ENCODE measurements at regions not wholly inside any gene's neighbourhood (a gene's known extent, or its start where the extent isn't known, plus 50 kb on each side); places are given as distances from the start of the nearest gene placed in this dataset.

DNA sequence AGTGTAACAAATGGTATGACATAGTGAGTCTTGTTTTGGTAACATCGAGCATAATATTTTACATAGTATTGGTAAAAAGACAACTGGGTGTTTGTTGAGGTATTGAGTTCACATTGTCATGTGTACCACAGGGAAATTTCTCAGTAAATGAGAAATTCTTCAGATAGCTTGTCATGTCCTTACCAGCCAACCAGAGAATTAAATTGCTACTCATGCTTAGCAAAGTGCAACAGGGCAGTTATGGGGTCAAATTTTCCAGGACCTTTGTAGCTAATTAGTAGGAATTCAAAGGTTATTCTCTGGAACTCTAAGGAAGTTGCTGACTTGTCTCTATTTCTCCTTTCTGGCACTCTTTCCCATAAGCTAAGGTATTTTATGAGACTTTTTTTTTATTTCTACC is 595.7 kb downstream of the EFNA5 start:
- H3K4me3 ChIP-seq (ENCODE audit: low read length in 3 of 3), result no peak overlapping the region
- H3K4me1 ChIP-seq (ENCODE audit: control insufficient read depth in 3 of 3, insufficient read depth in 3 of 3, low read length in 3 of 3), result no peaks in the 10 kb centered on the region
- no peaks in the 10 kb centered on the region for H3K27me3 ChIP-seq (ENCODE audit: control insufficient read depth in 3 of 3, insufficient read depth in 3 of 3, low read length in 3 of 3)
- H3K36me3 ChIP-seq (ENCODE audit: control insufficient read depth in 3 of 3, insufficient read depth in 3 of 3, low read length in 3 of 3), result no peaks in the 10 kb centered on the region
- H3K9me3 ChIP-seq (ENCODE audit: control insufficient read depth in 3 of 3, low read length in 3 of 3), result no peaks in the 10 kb centered on the region
- no peak overlapping the region for H3K9ac ChIP-seq (ENCODE audit: low read depth in 1 of 3, low read length in 3 of 3)
- no peak overlapping the region for H3K27ac ChIP-seq (ENCODE audit: low read depth, low read length)

DNA sequence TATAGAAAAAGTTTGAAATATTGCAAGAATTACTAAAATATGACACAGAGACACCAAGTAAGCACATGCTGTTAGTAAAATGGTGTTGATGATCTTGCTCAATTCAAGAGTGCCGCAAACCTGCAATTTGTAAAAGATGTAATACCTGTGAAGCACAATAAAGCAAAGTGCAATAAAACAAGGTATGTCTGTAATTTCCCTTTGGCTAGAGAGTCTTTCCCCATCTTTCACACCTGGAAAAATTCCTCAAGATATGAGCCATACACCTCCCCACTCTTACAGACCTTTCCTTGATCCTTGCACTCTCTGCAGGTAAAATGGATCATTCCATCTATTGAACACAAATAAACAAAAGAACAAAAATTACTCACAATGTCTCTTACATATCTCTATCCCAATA is 597.8 kb downstream of the EFNA5 start:
- H3K27me3 ChIP-seq (ENCODE audit: control insufficient read depth in 3 of 3, insufficient read depth in 3 of 3, low read length in 3 of 3), result no peaks in the 10 kb centered on the region
- no peaks in the 10 kb centered on the region for H3K9me3 ChIP-seq (ENCODE audit: control insufficient read depth in 3 of 3, low read length in 3 of 3)
- H3K27ac ChIP-seq (ENCODE audit: low read depth, low read length), result no peak overlapping the region
- no peaks in the 10 kb centered on the region for H3K4me1 ChIP-seq (ENCODE audit: control insufficient read depth in 3 of 3, insufficient read depth in 3 of 3, low read length in 3 of 3)
- H3K9ac ChIP-seq (ENCODE audit: low read depth in 1 of 3, low read length in 3 of 3), result no peak overlapping the region
- H3K4me3 ChIP-seq (ENCODE audit: low read length in 3 of 3), result no peak overlapping the region
- H3K36me3 ChIP-seq (ENCODE audit: control insufficient read depth in 3 of 3, insufficient read depth in 3 of 3, low read length in 3 of 3), result no peaks in the 10 kb centered on the region

DNA sequence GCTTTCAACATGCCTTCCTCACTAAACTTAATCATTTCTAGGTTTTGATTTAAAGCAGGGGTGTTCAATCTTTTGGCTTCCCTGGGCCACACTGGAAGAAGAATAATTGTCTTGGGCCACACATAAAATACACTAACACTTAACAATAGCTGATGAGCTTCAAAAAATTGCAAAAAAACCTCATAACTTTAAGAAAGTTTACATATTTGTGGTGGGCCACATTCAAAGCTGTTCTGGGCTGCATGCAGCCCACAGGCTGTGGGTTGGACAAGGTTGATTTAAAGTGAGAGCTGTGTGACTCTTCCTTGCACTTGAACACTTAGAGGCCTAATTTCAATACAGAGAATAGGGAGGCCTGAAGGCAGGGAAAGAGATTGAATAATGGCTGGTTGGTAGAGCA is 598.3 kb downstream of the EFNA5 start:
- Histone ChIP-seq H3K4me1 (ENCODE audit: control insufficient read depth in 3 of 3, insufficient read depth in 3 of 3, low read length in 3 of 3) (no peaks in the 10 kb centered on the region), H3K27ac (ENCODE audit: low read depth, low read length) (no peak overlapping the region), H3K36me3 (ENCODE audit: control insufficient read depth in 3 of 3, insufficient read depth in 3 of 3, low read length in 3 of 3) (no peaks in the 10 kb centered on the region), H3K4me3 (ENCODE audit: low read length in 3 of 3) (no peak overlapping the region), H3K27me3 (ENCODE audit: control insufficient read depth in 3 of 3, insufficient read depth in 3 of 3, low read length in 3 of 3) (no peaks in the 10 kb centered on the region), H3K9me3 (ENCODE audit: control insufficient read depth in 3 of 3, low read length in 3 of 3) (no peaks in the 10 kb centered on the region), H3K9ac (ENCODE audit: low read depth in 1 of 3, low read length in 3 of 3) (no peak overlapping the region)

DNA sequence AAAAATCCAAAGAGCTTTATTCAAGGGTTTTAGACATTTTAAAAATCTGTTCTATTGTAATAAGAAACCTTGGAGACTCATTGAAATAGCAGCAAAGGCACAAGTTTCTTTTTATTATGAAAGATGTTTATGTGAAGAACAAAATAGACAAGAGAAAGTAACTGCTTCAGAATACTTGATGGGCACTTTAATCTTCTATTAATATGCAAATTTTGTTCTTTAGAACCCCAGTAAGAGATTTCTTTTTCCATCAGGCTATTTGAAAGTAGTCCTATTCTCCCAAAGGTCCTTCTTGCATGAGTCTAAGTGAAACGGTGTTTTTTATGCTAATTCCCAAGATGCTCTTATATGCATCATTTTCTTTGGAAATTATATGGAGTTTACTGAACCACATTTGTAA is 602.0 kb downstream of the EFNA5 start:
- no peaks in the 10 kb centered on the region for H3K4me1 ChIP-seq (ENCODE audit: control insufficient read depth in 3 of 3, insufficient read depth in 3 of 3, low read length in 3 of 3)

DNA sequence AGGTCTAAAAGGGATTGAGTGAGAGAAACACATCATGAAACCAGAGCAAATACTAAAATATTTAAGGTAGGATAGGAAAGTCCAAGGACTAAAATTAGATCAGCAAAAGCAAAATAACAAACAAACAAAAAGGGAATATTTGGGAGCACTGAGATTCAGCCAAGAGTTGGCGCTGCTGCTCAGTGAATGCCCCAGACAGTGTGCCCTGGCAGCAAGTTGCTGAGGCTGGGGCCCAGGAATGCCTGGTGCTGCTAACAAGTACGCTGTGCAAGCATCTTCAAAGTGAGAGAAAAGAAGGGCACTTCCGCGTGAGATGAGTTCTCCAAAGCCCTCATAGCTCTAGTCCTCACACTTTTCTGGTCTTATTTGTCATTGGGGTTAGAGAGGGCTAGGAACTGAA is 603.3 kb downstream of the EFNA5 start:
- H3K36me3 ChIP-seq (ENCODE audit: control insufficient read depth in 3 of 3, insufficient read depth in 3 of 3, low read length in 3 of 3), result no peaks in the 10 kb centered on the region
- H3K27me3 ChIP-seq (ENCODE audit: control insufficient read depth in 3 of 3, insufficient read depth in 3 of 3, low read length in 3 of 3), result no peaks in the 10 kb centered on the region
- no peak overlapping the region for H3K4me3 ChIP-seq (ENCODE audit: low read length in 3 of 3)
- H3K4me1 ChIP-seq (ENCODE audit: control insufficient read depth in 3 of 3, insufficient read depth in 3 of 3, low read length in 3 of 3), result no peaks in the 10 kb centered on the region
- no peak overlapping the region for H3K27ac ChIP-seq (ENCODE audit: low read depth, low read length)
- no peak overlapping the region for H3K9ac ChIP-seq (ENCODE audit: low read depth in 1 of 3, low read length in 3 of 3)
- no peaks in the 10 kb centered on the region for H3K9me3 ChIP-seq (ENCODE audit: control insufficient read depth in 3 of 3, low read length in 3 of 3)

More for the DNA sequence above, 602.0 kb downstream of the EFNA5 start:
- Histone ChIP-seq H3K9ac (ENCODE audit: low read depth in 1 of 3, low read length in 3 of 3) (no peak overlapping the region), H3K36me3 (ENCODE audit: control insufficient read depth in 3 of 3, insufficient read depth in 3 of 3, low read length in 3 of 3) (no peaks in the 10 kb centered on the region), H3K27ac (ENCODE audit: low read depth, low read length) (no peak overlapping the region), H3K27me3 (ENCODE audit: control insufficient read depth in 3 of 3, insufficient read depth in 3 of 3, low read length in 3 of 3) (no peaks in the 10 kb centered on the region), H3K9me3 (ENCODE audit: control insufficient read depth in 3 of 3, low read length in 3 of 3) (no peaks in the 10 kb centered on the region), H3K4me3 (ENCODE audit: low read length in 3 of 3) (no peak overlapping the region)

DNA sequence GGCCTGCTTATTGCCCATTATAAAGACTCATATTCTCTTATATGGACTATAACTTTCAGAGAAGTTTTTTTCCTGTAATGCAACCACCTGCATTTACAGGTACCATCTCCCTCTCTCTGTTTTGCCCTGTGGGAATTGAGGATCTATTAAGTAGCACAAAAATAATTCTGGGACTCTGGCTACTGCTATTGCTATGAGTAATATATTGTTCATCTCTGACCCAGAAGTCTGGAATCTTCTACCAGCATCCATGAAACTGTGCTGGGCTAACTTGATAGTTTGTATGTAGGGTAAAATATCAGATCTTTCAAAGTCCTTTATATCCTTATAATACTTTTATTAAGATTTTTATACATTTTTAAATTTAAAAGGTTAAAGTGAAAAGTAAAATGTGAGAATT is 607.2 kb downstream of the EFNA5 start:
- no peaks in the 10 kb centered on the region for H3K9me3 ChIP-seq (ENCODE audit: control insufficient read depth in 3 of 3, low read length in 3 of 3)
- no peak overlapping the region for H3K4me3 ChIP-seq (ENCODE audit: low read length in 3 of 3)
- no peaks in the 10 kb centered on the region for H3K36me3 ChIP-seq (ENCODE audit: control insufficient read depth in 3 of 3, insufficient read depth in 3 of 3, low read length in 3 of 3)
- no peaks in the 10 kb centered on the region for H3K27me3 ChIP-seq (ENCODE audit: control insufficient read depth in 3 of 3, insufficient read depth in 3 of 3, low read length in 3 of 3)
- H3K4me1 ChIP-seq (ENCODE audit: control insufficient read depth in 3 of 3, insufficient read depth in 3 of 3, low read length in 3 of 3), result peaks cover 0 to 2% (median 0%) of the 10 kb centered on the region in 3 donors
- no peak overlapping the region for H3K27ac ChIP-seq (ENCODE audit: low read depth, low read length)
- H3K9ac ChIP-seq (ENCODE audit: low read depth in 1 of 3, low read length in 3 of 3), result no peak overlapping the region

DNA sequence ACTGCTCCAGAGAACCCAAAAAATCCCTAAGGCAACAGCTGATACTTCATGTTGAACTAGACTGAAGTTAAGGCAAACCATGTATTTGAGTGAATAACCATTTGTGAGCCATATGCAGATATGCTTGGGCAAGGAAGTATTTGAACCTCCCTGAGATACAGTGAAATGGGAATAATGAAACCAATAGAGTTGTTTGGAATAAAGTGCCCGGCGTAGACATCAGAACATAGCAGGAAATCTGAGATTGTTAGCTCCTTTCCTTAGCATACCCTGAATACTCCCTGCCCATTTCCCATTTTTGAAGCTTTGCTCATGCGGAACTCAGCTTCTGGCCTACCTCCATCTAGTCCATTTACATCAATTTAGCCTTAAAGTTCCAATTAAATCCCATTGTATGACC is 611.9 kb downstream of the EFNA5 start:
- Histone ChIP-seq H3K9me3 (ENCODE audit: control insufficient read depth in 3 of 3, low read length in 3 of 3) (no peaks in the 10 kb centered on the region), H3K9ac (ENCODE audit: low read depth in 1 of 3, low read length in 3 of 3) (no peak overlapping the region), H3K27me3 (ENCODE audit: control insufficient read depth in 3 of 3, insufficient read depth in 3 of 3, low read length in 3 of 3) (no peaks in the 10 kb centered on the region), H3K27ac (ENCODE audit: low read depth, low read length) (no peak overlapping the region), H3K36me3 (ENCODE audit: control insufficient read depth in 3 of 3, insufficient read depth in 3 of 3, low read length in 3 of 3) (no peaks in the 10 kb centered on the region), H3K4me1 (ENCODE audit: control insufficient read depth in 3 of 3, insufficient read depth in 3 of 3, low read length in 3 of 3) (peaks cover 0 to 6% (median 5%) of the 10 kb centered on the region in 3 donors), H3K4me3 (ENCODE audit: low read length in 3 of 3) (no peak overlapping the region)

DNA sequence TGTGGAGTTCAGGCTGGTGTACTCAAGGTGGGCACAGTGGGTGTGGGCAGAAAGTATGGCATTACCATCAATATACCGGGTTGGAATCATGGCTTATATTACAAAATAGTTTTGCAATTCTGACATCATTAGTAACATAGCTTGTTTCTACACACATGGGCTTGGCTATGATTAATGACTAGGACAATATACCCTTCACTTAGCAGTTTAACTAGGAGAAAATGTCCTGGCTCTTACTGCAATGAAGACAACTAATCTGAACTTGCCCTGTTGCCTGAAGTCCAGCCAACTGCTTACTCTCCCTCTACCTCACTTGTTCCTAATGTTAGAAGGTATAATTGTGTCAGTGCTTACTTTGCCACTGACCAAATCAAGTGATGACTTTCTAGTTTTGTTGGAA is 612.5 kb downstream of the EFNA5 start:
- H3K4me3 ChIP-seq (ENCODE audit: low read length in 3 of 3), result no peak overlapping the region
- H3K9ac ChIP-seq (ENCODE audit: low read depth in 1 of 3, low read length in 3 of 3), result no peak overlapping the region
- H3K9me3 ChIP-seq (ENCODE audit: control insufficient read depth in 3 of 3, low read length in 3 of 3), result no peaks in the 10 kb centered on the region
- no peak overlapping the region for H3K27ac ChIP-seq (ENCODE audit: low read depth, low read length)
- peaks cover 0 to 6% (median 5%) of the 10 kb centered on the region in 3 donors for H3K4me1 ChIP-seq (ENCODE audit: control insufficient read depth in 3 of 3, insufficient read depth in 3 of 3, low read length in 3 of 3)
- no peaks in the 10 kb centered on the region for H3K27me3 ChIP-seq (ENCODE audit: control insufficient read depth in 3 of 3, insufficient read depth in 3 of 3, low read length in 3 of 3)
- H3K36me3 ChIP-seq (ENCODE audit: control insufficient read depth in 3 of 3, insufficient read depth in 3 of 3, low read length in 3 of 3), result no peaks in the 10 kb centered on the region

DNA sequence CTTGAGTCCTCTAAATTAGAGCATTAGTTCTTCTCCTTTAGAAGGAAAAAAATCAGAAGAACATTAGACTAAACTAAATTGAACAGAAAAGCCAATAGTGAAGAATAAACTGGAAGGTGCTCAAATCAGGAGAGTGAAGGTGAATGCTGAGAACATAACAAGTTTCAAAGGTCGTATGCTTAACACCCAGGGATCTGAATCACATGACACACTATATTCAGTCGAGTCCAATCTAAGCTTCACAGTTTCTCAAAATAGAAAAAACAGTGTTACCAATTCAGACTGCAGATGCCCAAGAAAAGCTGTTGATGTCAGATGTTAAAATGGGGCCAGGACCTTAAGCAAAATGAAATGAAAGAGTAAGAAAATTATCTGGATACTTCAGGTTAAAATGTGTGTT is 614.5 kb downstream of the EFNA5 start:
- no peak overlapping the region for H3K9ac ChIP-seq (ENCODE audit: low read depth in 1 of 3, low read length in 3 of 3)
- H3K36me3 ChIP-seq (ENCODE audit: control insufficient read depth in 3 of 3, insufficient read depth in 3 of 3, low read length in 3 of 3), result no peaks in the 10 kb centered on the region
- H3K4me3 ChIP-seq (ENCODE audit: low read length in 3 of 3), result no peak overlapping the region
- H3K27me3 ChIP-seq (ENCODE audit: control insufficient read depth in 3 of 3, insufficient read depth in 3 of 3, low read length in 3 of 3), result no peaks in the 10 kb centered on the region
- H3K4me1 ChIP-seq (ENCODE audit: control insufficient read depth in 3 of 3, insufficient read depth in 3 of 3, low read length in 3 of 3), result peaks cover 0 to 6% (median 5%) of the 10 kb centered on the region in 3 donors
- no peaks in the 10 kb centered on the region for H3K9me3 ChIP-seq (ENCODE audit: control insufficient read depth in 3 of 3, low read length in 3 of 3)
- no peak overlapping the region for H3K27ac ChIP-seq (ENCODE audit: low read depth, low read length)

DNA sequence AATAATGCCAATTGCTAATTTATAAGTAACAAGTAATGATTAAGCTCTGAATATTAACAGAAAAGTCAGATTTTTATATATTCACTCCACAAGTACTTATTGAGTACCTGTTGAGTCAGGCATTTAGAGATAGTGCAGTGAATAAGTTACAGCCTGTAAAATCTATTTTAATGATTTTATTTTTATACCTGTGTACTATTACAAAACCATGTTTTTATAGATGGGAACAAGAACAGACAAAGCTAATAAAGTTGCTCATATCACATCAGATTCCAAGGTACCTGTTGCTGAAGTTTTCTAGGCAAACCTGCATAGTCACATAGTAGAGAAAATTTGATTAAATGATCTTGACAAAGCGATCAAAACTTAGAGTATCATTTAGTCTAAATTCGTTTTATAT is 623.7 kb downstream of the EFNA5 start:
- H3K9ac ChIP-seq (ENCODE audit: low read depth in 1 of 3, low read length in 3 of 3), result no peak overlapping the region
- no peaks in the 10 kb centered on the region for H3K4me1 ChIP-seq (ENCODE audit: control insufficient read depth in 3 of 3, insufficient read depth in 3 of 3, low read length in 3 of 3)
- H3K9me3 ChIP-seq (ENCODE audit: control insufficient read depth in 3 of 3, low read length in 3 of 3), result no peaks in the 10 kb centered on the region
- H3K4me3 ChIP-seq (ENCODE audit: low read length in 3 of 3), result no peak overlapping the region
- H3K27ac ChIP-seq (ENCODE audit: low read depth, low read length), result no peak overlapping the region
- no peaks in the 10 kb centered on the region for H3K27me3 ChIP-seq (ENCODE audit: control insufficient read depth in 3 of 3, insufficient read depth in 3 of 3, low read length in 3 of 3)
- H3K36me3 ChIP-seq (ENCODE audit: control insufficient read depth in 3 of 3, insufficient read depth in 3 of 3, low read length in 3 of 3), result no peaks in the 10 kb centered on the region

DNA sequence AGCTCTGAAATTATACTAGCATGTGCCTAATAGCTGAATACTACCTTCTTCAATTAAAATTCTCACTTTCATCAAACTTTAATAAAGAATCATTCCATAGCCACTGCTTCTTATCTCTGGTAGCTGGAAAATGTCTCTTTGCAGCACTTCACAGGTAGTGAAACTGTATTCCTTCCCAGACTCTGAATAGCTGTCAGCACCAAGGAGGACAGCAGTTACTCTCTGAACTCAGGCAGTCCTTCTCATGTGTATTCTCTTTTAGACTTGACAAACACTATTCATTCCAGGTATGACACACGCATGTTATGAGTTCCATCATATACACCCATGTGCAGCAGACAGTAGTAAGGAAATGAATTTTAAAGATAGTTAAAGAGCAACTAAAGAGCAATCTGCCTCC is 627.1 kb downstream of the EFNA5 start:
- Histone ChIP-seq H3K27me3 (ENCODE audit: control insufficient read depth in 3 of 3, insufficient read depth in 3 of 3, low read length in 3 of 3) (no peaks in the 10 kb centered on the region), H3K4me3 (ENCODE audit: low read length in 3 of 3) (no peak overlapping the region), H3K9me3 (ENCODE audit: control insufficient read depth in 3 of 3, low read length in 3 of 3) (no peaks in the 10 kb centered on the region), H3K27ac (ENCODE audit: low read depth, low read length) (no peak overlapping the region), H3K4me1 (ENCODE audit: control insufficient read depth in 3 of 3, insufficient read depth in 3 of 3, low read length in 3 of 3) (no peaks in the 10 kb centered on the region), H3K9ac (ENCODE audit: low read depth in 1 of 3, low read length in 3 of 3) (no peak overlapping the region), H3K36me3 (ENCODE audit: control insufficient read depth in 3 of 3, insufficient read depth in 3 of 3, low read length in 3 of 3) (no peaks in the 10 kb centered on the region)
